HG03097 (cell line): ENCODE measurements at regions not wholly inside any gene's neighbourhood (a gene's known extent, or its start where the extent isn't known, plus 50 kb on each side); places are given as distances from the start of the nearest gene placed in this dataset.

Experiments used
- ATAC-seq: cut with Tn5 transposase; IDR thresholded peaks from one replicate; pipeline ENCODE4 v1.9.1; 2021; ENCODE audit not compliant: unreplicated experiment, low FRiP score

DNA sequence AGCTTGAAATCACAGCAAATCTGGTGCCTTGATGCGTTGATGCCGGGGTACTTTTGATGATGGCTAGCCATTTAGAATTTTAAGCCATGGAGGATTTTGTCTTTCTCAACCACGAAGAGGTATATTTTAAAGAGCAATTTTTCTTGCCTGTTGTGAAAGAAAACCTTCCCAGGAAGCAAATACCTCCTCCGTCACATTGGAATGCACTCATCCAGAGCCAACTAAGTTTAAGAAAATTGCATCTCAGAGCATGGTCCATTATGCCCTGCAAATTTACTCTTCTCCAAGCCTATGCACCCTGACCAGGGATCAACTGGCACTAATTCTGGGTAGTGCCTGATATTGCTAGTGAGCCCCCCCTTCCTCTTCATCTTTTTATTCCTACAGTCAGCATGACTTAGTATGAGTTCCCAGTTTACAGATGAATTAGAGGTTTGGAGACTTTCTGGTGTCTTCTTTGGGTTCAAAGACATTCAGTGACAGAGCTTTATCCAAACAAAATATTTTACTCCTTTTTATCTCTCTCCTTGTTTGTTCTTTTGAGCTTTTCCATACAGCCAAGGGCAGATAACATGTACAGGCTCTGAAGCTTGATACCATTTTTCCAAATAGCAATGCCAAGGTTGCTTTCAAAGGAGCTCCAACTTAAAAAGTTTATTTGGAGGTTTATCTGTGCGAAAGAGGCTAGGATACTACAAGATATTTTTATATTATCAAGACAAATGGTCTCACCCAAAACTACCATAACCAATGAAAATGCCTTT, 56.6 kb upstream of the ANK3 start:
- no peak for ATAC-seq

DNA sequence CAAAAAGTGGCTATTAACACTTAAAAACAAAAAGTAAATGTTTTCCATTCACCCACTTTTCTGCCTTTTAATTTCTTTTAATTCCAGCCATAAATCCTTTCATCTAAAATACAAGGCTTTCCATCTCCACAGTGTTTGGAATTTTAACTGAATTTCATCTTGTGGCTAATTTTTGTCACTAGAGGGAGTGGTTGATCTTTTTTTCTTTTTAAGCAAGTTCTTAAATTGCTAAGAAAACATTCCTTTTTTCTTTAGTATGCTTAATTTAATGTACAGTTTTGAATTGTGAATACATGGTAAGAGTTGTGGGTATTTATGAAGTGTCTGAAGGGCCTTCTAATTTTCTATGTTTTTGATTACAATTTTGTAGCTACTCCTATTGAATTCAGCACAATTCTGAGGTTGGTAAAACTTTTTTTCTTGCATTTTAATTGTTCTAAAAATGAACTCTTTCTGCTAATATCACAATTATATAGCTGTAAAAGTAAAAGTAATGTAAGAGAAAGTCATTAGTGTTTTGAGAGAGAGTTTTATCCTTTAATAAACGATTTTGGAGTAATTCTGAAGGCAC, 54.9 kb upstream of the ANK3 start:
- no peak for ATAC-seq

DNA sequence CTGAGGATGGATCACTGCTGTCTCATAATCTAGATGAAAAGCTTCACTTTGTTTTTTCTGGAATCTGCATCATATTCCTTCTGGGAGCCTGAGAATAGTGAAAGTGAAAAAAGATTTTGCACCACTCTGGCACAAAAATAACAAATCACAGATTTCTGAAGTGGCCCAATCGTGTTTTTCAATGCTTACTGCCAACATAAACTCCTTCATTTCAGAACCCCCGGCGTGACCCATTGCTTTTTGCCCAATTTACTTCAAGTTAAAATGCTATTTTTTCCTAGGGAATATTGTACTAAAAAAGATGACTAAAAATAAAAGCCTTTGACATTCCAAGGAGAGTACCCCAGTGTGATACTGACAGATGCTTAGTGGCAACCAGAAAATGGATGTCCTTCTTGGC, 53.7 kb upstream of the ANK3 start:
- ATAC-seq = no peak

DNA sequence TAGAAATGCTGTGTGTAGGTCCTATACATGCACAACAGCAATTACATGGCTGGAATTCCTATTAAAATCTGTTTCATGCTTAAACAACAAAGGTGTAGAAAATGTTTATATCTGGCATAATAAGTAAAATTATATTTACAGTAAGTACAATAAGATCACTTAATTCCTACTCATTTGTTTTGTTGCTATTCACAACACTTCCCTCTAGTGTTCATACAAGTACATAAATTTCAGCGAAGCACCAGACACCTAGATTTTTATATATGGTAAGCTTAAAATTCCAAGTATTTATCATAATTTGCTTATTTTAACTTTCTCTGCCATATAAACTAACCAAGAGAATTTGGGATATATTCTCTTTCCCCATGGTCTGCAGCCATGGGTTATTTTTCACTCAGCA, 51.8 kb upstream of the ANK3 start:
- no peak for ATAC-seq

DNA sequence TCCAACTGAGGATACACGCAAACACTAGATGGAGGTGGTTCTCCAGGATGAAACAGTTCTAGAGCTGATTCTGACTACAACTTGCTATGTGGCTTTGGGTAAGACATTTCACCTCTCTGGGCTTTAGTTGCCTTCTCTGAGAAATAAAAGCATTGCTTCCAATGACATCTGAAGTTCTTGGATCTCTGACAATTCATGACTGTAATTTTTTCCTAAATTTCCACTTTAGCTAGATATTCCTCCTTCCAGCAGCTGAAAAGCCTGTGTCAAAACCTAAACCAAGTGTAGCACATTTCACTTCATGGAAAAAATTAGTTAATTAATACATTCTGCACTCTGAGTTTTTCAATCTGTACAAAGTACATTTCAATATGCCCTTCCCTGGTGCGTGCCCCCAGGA, 50.0 kb upstream of the ANK3 start:
- no peak for ATAC-seq
